ENCODE measurements at regions not wholly inside any gene's neighbourhood (a gene's known extent, or its start where the extent isn't known, plus 50 kb on each side); places are given as distances from the start of the nearest gene placed in this dataset.

GRCh38 chr21:35586305-35586704 is 474.0 kb downstream of the SETD4 start:
- TF ChIP-seq ZC3H10 (CRISPR knock-in tag; IDR thresholded peaks at IDR 0.05) (no peak), TCF4 (CRISPR knock-in tag; IDR thresholded peaks at IDR 0.05; ENCODE audit: borderline replicate concordance) (no peak), BACH2 (CRISPR knock-in tag; IDR thresholded peaks at IDR 0.05; ENCODE audit: borderline replicate concordance) (no peak)
- ATAC-seq, result no peak

- no peak for ATAC-seq
- TF ChIP-seq BACH2 (CRISPR knock-in tag; IDR thresholded peaks at IDR 0.05; ENCODE audit: borderline replicate concordance), result no peak
- TF ChIP-seq CSRNP3 (CRISPR knock-in tag; IDR thresholded peaks at IDR 0.05), result no peak
- TF ChIP-seq ZNF8 (CRISPR knock-in tag; IDR thresholded peaks at IDR 0.05), result no peak
- TF ChIP-seq ZNF565 (CRISPR knock-in tag; conservative IDR thresholded peaks at IDR 0.05; ENCODE audit: low read depth), result no peak
- TF ChIP-seq ESRRG (CRISPR knock-in tag; IDR thresholded peaks at IDR 0.05), result no peak
- no peak for TF ChIP-seq POU6F1 (CRISPR knock-in tag; IDR thresholded peaks at IDR 0.05; ENCODE audit: borderline replicate concordance, low read depth)
- TF ChIP-seq TOX (CRISPR knock-in tag; IDR thresholded peaks at IDR 0.05; ENCODE audit: borderline replicate concordance), result no peak
- no peak for TF ChIP-seq ZC3H10 (CRISPR knock-in tag; IDR thresholded peaks at IDR 0.05)
- no peak for TF ChIP-seq ZFP30 (CRISPR knock-in tag; IDR thresholded peaks at IDR 0.05)
- TF ChIP-seq CSDC2 (CRISPR knock-in tag; IDR thresholded peaks at IDR 0.05), result no peak
Measured at GRCh38 chr21:35585878-35586277, 474.4 kb downstream of the SETD4 start.

- TF ChIP-seq GLIS3 (CRISPR knock-in tag; IDR thresholded peaks at IDR 0.05) (no peak), ARNTL (CRISPR knock-in tag; IDR thresholded peaks at IDR 0.05; ENCODE audit: borderline replicate concordance, low read depth) (no peak), TOX (CRISPR knock-in tag; IDR thresholded peaks at IDR 0.05; ENCODE audit: borderline replicate concordance) (no peak), ISL1 (CRISPR knock-in tag; IDR thresholded peaks at IDR 0.05) (no peak), ZFP3 (CRISPR knock-in tag; IDR thresholded peaks at IDR 0.05) (no peak)
- ATAC-seq, result no peak
Measured at GRCh38 chr21:35585155-35585554, 475.2 kb downstream of the SETD4 start.

GRCh38 chr21:35583566-35584216 is 476.6 kb downstream of the SETD4 start:
- ATAC-seq, result no peak
- TF ChIP-seq ARNTL (CRISPR knock-in tag; IDR thresholded peaks at IDR 0.05; ENCODE audit: borderline replicate concordance, low read depth), result no peak
- no peak for TF ChIP-seq TCF4 (CRISPR knock-in tag; IDR thresholded peaks at IDR 0.05; ENCODE audit: borderline replicate concordance)
- TF ChIP-seq GLIS3 (CRISPR knock-in tag; IDR thresholded peaks at IDR 0.05), result no peak

- no peak for ATAC-seq
- TF ChIP-seq ZNF8 (CRISPR knock-in tag; IDR thresholded peaks at IDR 0.05) (no peak), ZFP30 (CRISPR knock-in tag; IDR thresholded peaks at IDR 0.05) (no peak), ESRRG (CRISPR knock-in tag; IDR thresholded peaks at IDR 0.05) (no peak), ZFP3 (CRISPR knock-in tag; IDR thresholded peaks at IDR 0.05) (no peak), CREB5 (CRISPR knock-in tag; IDR thresholded peaks at IDR 0.05; ENCODE audit: low read depth) (no peak), TOX (CRISPR knock-in tag; IDR thresholded peaks at IDR 0.05; ENCODE audit: borderline replicate concordance) (no peak), OSR1 (CRISPR knock-in tag; IDR thresholded peaks at IDR 0.05) (no peak), BACH2 (CRISPR knock-in tag; IDR thresholded peaks at IDR 0.05; ENCODE audit: borderline replicate concordance) (no peak), SNAI2 (CRISPR knock-in tag; IDR thresholded peaks at IDR 0.05) (no peak), RARB (CRISPR knock-in tag; IDR thresholded peaks at IDR 0.05) (no peak), PATZ1 (CRISPR knock-in tag; IDR thresholded peaks at IDR 0.05; ENCODE audit: borderline replicate concordance) (no peak), TCF4 (CRISPR knock-in tag; IDR thresholded peaks at IDR 0.05; ENCODE audit: borderline replicate concordance) (no peak), ZC3H10 (CRISPR knock-in tag; IDR thresholded peaks at IDR 0.05) (no peak), PPARA (CRISPR knock-in tag; IDR thresholded peaks at IDR 0.05; ENCODE audit: borderline replicate concordance) (no peak), POU6F1 (CRISPR knock-in tag; IDR thresholded peaks at IDR 0.05; ENCODE audit: borderline replicate concordance, low read depth) (no peak), ARNTL (CRISPR knock-in tag; IDR thresholded peaks at IDR 0.05; ENCODE audit: borderline replicate concordance, low read depth) (no peak), CSDC2 (CRISPR knock-in tag; IDR thresholded peaks at IDR 0.05) (no peak), TSHZ2 (CRISPR knock-in tag; IDR thresholded peaks at IDR 0.05) (no peak), ISL1 (CRISPR knock-in tag; IDR thresholded peaks at IDR 0.05) (no peak)
Measured at GRCh38 chr21:35582731-35583130, 477.6 kb downstream of the SETD4 start.

All from SK-N-SH treated with all-trans-retinoic acid at 6 μM for 48 hours (cell line).